Stimulated activated CD8-positive, alpha-beta memory T cell treated with anti-CD3 and anti-CD28 coated beads, Interleukin-7, amount 100 ng/mL, for 4 hours (primary cell): ENCODE measurements at regions not wholly inside any gene's neighbourhood (a gene's known extent, or its start where the extent isn't known, plus 50 kb on each side); places are given as distances from the start of the nearest gene placed in this dataset.

ENCODE experiments used
- DNase-seq, 2 donors: peaks; one replicate each; pipeline ENCODE4 v3.0.0-alpha.2; 2020; ENCODE audit warnings: low read depth in 2 of 2

DNA sequence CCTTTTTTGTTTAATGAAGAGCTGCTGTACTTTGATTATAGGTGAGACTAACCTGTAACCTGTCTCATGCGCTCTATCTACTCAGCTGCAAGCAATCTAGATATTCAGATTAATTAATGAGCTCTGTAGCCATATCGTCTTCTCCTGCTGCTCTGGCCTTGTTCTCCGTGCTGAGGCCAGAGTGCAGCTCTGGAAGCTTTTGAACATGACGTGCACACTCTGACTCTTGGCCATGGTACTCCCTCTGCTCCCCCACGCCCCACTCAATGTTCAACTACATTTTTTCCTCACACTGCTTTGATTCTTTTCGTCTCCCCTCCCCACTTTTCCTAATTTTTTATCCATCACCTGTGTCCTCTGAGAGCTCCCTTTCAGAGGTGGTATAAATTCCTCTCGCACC lies 751.8 kb downstream of the FGF9 start:
- no peak for DNase-seq

- DNase-seq, result no peak
Observed at GRCh38 chr13:22423261-22423660, 752.4 kb downstream of the FGF9 start.

DNA sequence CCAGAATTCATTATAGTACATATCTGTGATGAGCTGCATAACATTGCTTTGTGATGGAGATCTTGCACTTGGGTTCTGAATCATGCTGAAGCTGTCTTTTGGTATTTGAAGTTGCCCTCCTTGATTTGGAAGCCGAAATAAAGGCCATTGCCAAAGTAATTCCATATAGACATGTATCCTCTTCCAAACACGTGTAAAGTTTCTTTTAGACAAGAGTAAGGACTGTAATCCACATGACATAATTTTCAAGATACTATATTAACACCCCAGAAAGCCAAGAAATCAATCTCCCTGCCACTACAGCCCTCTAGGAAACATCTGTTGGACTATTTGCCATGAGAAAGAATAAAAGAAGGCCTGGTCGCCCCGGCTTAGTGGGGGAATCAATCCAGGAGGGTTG lies 754.2 kb downstream of the FGF9 start:
- DNase-seq, result no peak

- DNase-seq, result no peak
Observed at GRCh38 chr13:22427066-22427465, 753.7 kb upstream of the SGCG start.

GRCh38 chr13:22427783-22428182 lies 753.0 kb upstream of the SGCG start:
- no peak for DNase-seq

DNA sequence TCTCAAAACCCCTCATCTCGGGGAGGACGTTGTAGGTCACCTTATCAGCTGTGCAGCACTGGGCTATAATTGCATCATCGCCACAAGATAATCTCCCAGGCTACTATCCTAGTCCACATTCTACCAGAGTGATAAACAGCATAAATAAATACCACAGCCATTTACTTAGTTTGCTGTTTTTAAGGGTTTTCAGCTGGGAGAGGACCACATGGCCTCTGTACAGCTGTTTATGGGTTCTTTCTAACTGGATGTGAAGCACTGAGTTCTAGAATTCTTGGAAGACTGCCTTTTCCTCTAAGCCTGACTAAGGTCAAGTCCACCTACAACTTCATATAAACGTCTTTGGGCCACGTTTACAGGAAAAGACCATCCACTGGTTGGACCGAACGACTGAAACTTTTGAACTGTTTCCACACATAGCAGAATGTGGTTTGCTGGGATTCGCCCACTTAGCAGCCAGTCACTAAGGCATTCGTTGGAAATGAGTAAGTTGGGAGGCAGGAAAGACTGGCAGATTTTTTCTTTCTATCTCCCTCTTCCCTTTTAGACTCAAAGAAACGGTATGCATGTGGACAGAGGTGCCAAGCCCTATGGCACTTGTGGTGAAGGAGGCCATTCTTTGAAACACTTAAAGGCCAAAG lies 752.5 kb upstream of the SGCG start:
- DNase-seq, result no peak

DNA sequence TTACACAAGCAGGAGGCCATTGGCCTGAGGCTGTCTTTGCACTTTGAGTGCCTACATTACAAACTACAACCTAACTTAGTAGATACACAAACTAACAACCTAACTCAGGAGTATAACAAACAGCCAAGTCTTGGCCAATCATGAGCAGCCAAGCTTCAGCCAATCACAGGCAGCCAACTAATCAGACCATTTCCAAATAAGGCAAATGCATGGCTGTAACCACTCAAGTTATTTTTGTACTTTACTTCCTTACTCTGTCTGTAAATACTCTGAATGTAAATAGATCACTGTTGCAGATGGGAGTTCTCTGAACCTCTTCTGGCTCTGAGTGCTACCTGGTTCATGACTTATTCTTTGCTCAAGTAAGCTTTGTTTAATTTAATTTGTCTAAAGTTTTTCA lies 748.1 kb upstream of the SGCG start:
- DNase-seq, result no peak

GRCh38 chr13:22447132-22447886 lies 733.5 kb upstream of the SGCG start:
- no peak for DNase-seq

DNA sequence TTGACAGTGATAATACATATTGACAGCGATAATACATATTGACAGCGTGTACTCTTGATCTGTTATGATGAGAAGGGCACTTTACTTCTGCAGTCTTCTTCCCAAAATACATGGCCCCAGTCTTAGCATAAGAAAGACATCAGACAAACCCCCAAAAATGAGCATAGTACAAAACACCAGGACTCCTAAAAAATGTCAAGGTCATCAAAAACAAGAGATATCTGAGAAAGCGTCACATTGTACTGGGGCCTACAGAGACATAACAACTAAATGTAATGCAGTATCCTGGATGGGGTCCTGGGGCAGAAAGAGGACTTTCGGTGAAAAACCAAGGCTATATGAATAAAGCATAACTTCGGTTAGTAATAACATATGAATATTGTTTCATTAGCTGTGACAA lies 731.5 kb upstream of the SGCG start:
- DNase-seq, result no peak

DNA sequence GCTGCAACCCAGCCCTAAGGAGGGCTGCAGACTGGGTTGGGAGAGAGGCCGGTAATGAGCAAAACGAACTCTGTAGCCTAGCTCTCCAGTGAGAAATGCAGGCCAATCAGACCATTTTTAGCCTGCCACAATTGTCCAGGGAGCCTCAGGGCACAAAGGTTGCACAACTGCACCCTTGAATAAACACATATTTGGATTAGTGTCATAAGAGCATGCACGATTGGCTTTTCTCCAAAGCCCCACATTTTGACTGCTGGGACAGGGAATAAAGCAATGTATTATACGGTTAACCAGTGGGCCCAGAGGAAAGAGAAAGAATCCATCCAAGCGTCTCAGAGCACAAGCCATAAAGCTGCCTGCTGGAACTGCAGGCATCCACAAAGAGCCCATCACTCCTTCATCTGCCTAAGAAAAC lies 729.4 kb upstream of the SGCG start:
- DNase-seq, result no peak

DNA sequence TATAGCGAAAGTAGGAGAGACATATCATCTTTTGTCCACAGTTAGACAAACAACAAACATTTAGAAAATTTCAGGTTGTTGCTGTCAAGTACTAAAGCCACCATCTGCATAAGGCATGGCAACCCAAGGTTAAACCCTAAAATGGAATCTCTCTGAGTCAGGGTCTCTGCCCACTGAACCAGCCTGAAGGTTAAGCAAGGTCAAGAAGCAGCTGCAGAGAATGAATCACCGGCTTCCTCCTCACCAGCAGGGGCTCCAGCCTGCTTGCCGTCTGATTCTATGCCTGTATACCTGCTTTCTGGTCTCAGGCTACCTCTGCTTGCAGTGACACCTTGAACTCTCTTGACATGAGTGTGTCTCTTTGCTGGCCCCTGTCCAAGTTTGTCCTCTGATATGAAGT lies 726.2 kb upstream of the SGCG start:
- no peak for DNase-seq

DNA sequence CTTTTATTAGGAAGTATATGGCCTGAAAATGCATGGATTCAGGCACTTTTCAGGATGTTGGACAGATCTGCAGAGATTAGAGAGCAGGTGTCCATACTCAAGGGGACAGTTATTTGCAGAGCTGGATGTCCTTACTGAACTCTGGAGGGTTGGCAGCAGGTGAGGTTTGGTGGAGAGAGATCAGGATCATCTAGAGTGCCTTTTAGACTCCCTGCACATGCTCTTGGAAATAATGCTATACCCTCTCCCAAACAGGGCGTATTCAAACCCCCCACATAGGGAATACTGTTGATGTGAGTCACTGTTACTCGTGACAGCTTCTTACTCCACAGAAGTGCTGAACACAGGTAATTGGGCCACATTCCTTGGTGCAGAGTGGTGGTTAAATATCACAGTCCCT lies 725.7 kb upstream of the SGCG start:
- no peak for DNase-seq

DNA sequence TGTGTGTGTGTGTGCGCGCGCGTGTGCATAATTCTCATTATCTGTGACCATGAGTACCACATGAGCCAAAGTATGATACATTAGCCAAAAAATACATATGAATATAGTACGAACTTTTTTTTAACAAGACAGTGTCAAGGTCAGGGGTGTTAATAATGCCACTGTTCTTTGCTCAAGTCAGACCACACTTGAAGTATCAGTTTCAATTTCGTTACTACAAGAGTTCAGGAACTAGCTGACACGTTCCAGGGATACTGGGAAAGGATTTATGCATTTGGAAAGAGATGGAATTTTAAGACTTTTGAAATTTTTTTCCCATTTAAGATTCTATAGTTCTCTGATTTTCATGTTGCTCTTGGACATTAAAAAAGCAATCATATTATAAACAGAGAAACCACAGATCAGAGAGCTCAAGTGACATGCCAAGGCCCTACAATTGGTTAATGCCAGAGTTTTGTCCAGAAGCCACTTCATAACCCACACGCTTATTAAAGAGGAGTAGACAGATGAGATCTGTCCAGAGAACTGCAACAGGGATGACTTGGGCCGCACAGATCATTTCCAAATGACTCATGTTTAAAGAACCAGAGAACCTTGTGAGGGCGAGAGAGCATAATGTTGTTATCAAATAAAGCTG lies 718.8 kb upstream of the SGCG start:
- DNase-seq, result no peak

- DNase-seq, result no peak
Observed at GRCh38 chr13:22463089-22463488, 717.7 kb upstream of the SGCG start.

- no peak for DNase-seq
Observed at GRCh38 chr13:22468045-22468444, 712.7 kb upstream of the SGCG start.

DNA sequence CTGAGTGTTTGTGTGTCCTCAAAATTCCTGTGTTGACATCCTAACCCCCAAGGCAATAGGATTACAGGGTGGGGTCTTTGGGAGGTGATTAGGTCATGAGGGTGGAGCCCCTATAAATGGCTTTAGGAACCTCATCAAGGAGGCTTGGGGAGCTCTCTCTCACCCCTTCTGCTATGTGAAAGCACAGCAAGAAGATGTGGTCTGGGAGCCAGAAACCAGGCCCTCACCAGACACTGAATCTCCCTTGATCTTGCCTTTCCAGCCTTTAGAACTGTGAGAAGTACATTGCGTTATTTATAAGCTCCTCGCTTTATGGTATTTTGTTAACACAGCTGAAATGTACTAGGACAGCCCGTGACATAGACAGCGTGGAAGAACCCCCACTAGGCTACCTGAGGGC lies 712.0 kb upstream of the SGCG start:
- no peak for DNase-seq

- no peak for DNase-seq
Observed at GRCh38 chr13:22469452-22469851, 711.3 kb upstream of the SGCG start.

DNA sequence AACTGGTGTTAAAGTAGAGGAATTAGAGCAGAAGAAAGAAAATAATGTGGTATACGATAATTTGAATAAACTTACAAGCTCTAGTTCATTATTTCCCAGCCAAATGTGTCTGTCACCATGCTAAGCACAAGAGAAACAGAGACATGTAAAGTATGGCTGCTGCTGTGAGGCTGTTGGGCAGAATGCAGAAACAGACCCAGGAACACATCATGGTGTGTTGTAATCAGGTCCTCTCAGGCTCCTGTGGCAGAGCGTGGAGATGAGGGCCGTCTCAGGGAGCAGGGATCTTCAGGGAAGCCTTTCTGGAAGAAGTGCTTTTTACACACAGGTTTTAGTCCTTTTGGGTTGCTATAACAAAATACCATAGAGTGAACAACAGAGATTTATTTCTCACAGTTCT lies 710.7 kb upstream of the SGCG start:
- no peak for DNase-seq

DNA sequence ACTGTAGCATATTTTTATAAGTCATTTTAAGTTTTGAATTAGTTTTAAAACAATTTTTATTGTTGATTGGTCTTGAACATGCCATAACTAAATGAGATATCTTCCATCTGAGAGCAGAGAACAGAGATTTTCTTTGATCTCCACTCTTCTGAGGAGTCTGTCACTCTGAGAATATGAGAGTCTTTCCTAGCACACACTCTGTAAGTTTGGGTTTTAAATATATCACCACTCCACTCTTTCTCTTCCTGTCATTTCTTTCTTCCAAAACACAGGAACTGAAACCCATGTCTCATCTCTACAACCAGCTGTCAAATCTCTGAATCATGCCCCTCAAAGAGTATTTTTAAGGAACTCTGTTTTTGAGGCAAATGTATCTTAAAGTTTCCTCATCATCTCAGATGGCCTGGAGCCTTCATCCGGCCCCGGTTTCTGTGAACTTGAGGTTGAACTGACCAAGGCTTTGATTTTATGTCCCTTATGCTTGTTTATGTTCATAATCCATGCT lies 698.2 kb upstream of the SGCG start:
- DNase-seq, result no peak

DNA sequence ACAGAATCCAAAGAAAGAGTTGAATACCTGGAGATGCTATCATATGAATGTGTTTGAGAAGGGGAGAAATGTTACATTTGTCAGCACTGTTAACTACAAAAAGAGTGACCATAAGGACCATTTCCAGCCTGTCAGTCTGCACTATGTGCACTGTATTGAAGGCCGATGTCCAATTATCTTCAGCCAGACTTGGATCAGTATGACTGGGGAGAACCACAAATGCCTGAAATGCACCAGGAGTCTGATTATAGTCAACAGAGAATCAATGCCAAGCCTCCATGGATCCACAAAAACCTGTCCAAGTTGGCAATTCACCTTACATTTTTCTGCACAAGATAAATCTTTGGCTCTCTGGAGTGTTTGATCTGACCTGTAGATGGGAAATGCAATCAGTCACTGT lies 697.5 kb upstream of the SGCG start:
- DNase-seq, result no peak

DNA sequence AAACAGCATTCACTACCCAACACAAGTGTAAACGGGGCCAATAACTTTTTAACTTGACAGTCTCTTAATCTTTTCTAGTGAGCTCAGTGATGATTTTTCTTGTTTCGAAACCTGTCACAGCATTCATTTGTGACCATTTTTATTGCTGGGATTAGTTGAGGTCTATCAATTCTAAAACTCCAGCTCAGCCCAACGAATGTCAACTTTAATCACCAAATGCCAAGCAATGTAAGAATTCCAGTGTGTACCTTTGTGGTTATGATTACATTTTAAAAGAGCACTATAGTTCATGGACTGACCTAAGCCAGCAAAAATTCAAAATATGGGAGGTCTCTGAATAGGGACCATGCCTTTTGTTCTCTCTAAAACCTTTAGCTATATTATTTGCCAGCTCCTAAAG lies 694.3 kb upstream of the SGCG start:
- DNase-seq, result no peak

DNA sequence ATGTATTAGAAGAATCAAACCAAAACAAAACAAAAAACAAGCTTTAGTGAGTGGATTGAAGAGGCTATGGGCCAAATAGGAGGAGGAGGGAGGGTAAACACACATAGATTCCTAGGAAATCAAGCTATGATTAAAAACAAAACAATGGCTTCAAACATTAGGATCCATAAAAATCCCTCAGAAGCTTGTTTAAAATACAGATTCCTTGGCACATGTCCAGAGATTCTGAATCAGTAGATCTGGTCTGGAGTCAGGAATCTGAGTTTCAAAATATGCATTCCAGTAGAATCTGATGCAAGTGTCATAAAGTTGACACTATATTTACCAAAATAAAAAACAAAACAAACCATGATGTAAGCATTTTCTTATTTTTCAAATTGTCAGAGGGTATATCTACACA lies 692.8 kb upstream of the SGCG start:
- no peak for DNase-seq

DNA sequence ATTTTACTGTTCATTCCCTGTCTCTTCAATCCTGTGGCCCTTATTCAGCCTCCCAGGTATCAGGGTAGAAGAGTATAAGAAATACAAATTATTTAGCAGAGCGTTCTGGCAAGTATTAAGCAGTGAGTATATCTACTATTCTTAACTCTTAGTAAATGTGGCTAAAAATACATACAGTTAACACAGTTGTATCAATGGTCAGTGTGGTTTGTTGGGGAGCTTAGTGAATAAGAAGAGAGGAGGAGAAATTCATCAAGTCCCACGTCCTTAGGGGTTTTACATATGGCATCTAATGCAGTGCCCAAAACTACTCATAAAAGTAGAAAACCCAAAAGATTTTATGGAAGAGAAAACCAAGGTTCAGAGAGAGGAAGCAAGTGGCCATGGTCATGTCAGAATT lies 691.0 kb upstream of the SGCG start:
- no peak for DNase-seq
